BLaER1 (cell line): ENCODE measurements at regions not wholly inside any gene's neighbourhood (a gene's known extent, or its start where the extent isn't known, plus 50 kb on each side); places are given as distances from the start of the nearest gene placed in this dataset.

Experiments used
- H3K27ac ChIP-seq: shearing (Covaris generic); formaldehyde crosslinking; 2 replicates; pipeline ENCODE4 v1.8.1; 2022
- H3K27me3 ChIP-seq: shearing (Covaris generic); formaldehyde crosslinking; 2 replicates; pipeline ENCODE4 v1.8.1; 2022
- H3K36me3 ChIP-seq: shearing (Covaris generic); formaldehyde crosslinking; 2 replicates; pipeline ENCODE4 v1.8.1; 2022
- H3K4me1 ChIP-seq: shearing (Covaris generic); formaldehyde crosslinking; 2 replicates; pipeline ENCODE4 v1.8.1; 2022
- H3K4me2 ChIP-seq: shearing (Covaris generic); formaldehyde crosslinking; 2 replicates; pipeline ENCODE4 v1.8.1; 2022
- H3K4me3 ChIP-seq: shearing (Covaris generic); formaldehyde crosslinking; 2 replicates; pipeline ENCODE4 v1.8.1; 2022
- H3K9ac ChIP-seq: shearing (Covaris generic); formaldehyde crosslinking; 2 replicates; pipeline ENCODE4 v1.8.1; 2022
- H3K9me3 ChIP-seq: shearing (Covaris generic); formaldehyde crosslinking; 2 replicates; pipeline ENCODE4 v1.8.1; 2022
- H4K20me1 ChIP-seq: shearing (Covaris generic); formaldehyde crosslinking; 2 replicates; pipeline ENCODE4 v1.8.1; 2022
- Cebpa-rat ChIP-seq: shearing (Covaris generic); IDR thresholded peaks from 2 replicates; pipeline ENCODE4 v1.8.1; 2022

GRCh38 chr3:159872374-159873109, 116.1 kb upstream of the IL12A start:
- no peak overlapping the region for H3K4me2 ChIP-seq
- no peaks in the 10 kb centered on the region for H3K4me1 ChIP-seq
- H4K20me1 ChIP-seq = no peaks in the 10 kb centered on the region
- no peaks in the 10 kb centered on the region for H3K36me3 ChIP-seq
- no peak overlapping the region for H3K27ac ChIP-seq
- TF ChIP-seq Cebpa-rat = no peak
- H3K9me3 ChIP-seq = no peaks in the 10 kb centered on the region
- no peak overlapping the region for H3K9ac ChIP-seq
- H3K27me3 ChIP-seq = no peaks in the 10 kb centered on the region
- no peak overlapping the region for H3K4me3 ChIP-seq

- Histone ChIP-seq H3K27me3 (no peaks in the 10 kb centered on the region), H3K27ac (no peak overlapping the region), H3K4me1 (no peaks in the 10 kb centered on the region), H3K9me3 (no peaks in the 10 kb centered on the region), H4K20me1 (no peaks in the 10 kb centered on the region), H3K36me3 (no peaks in the 10 kb centered on the region), H3K4me3 (no peak overlapping the region), H3K9ac (no peak overlapping the region), H3K4me2 (no peak overlapping the region)
- TF ChIP-seq Cebpa-rat = no peak
Observed at GRCh38 chr3:159875116-159875515, 113.5 kb upstream of the IL12A start.

- Histone ChIP-seq H3K36me3 (no peaks in the 10 kb centered on the region), H3K9me3 (no peaks in the 10 kb centered on the region), H3K27me3 (no peaks in the 10 kb centered on the region), H3K9ac (no peak overlapping the region), H4K20me1 (no peaks in the 10 kb centered on the region), H3K27ac (no peak overlapping the region), H3K4me2 (no peak overlapping the region), H3K4me3 (no peak overlapping the region), H3K4me1 (no peaks in the 10 kb centered on the region; the same call in 1 of the 2 replicates)
- no peak for TF ChIP-seq Cebpa-rat
Observed at GRCh38 chr3:159877924-159878323, 110.7 kb upstream of the IL12A start.

- H3K36me3 ChIP-seq = no peaks in the 10 kb centered on the region
- H3K4me3 ChIP-seq = no peak overlapping the region
- no peaks in the 10 kb centered on the region for H3K9me3 ChIP-seq
- H3K27me3 ChIP-seq = no peaks in the 10 kb centered on the region
- no peak for TF ChIP-seq Cebpa-rat
- H3K27ac ChIP-seq = no peak overlapping the region
- no peak overlapping the region for H3K9ac ChIP-seq
- H4K20me1 ChIP-seq = no peaks in the 10 kb centered on the region
- no peak overlapping the region for H3K4me2 ChIP-seq
- H3K4me1 ChIP-seq = peaks cover 6% of the 10 kb centered on the region; the same call in 1 of the 2 replicates
Observed at GRCh38 chr3:159879146-159879545, 109.5 kb upstream of the IL12A start.

GRCh38 chr3:159879598-159879997, 109.0 kb upstream of the IL12A start:
- no peak overlapping the region for H3K4me3 ChIP-seq
- H3K27me3 ChIP-seq = no peaks in the 10 kb centered on the region
- no peak overlapping the region for H3K4me2 ChIP-seq
- peaks cover 6% of the 10 kb centered on the region; the same call in 1 of the 2 replicates for H3K4me1 ChIP-seq
- no peaks in the 10 kb centered on the region for H3K36me3 ChIP-seq
- H3K9ac ChIP-seq = no peak overlapping the region
- TF ChIP-seq Cebpa-rat = no peak
- H4K20me1 ChIP-seq = no peaks in the 10 kb centered on the region
- H3K9me3 ChIP-seq = no peaks in the 10 kb centered on the region
- no peak overlapping the region for H3K27ac ChIP-seq

GRCh38 chr3:159881208-159881607, 107.4 kb upstream of the IL12A start:
- peaks cover 6% of the 10 kb centered on the region; the same call in 1 of the 2 replicates for H3K4me1 ChIP-seq
- no peaks in the 10 kb centered on the region for H4K20me1 ChIP-seq
- TF ChIP-seq Cebpa-rat = no peak
- no peak overlapping the region for H3K9ac ChIP-seq
- no peaks in the 10 kb centered on the region for H3K9me3 ChIP-seq
- H3K27ac ChIP-seq = no peak overlapping the region
- H3K4me3 ChIP-seq = no peak overlapping the region
- no peaks in the 10 kb centered on the region for H3K36me3 ChIP-seq
- no peaks in the 10 kb centered on the region for H3K27me3 ChIP-seq
- no peak overlapping the region for H3K4me2 ChIP-seq

GRCh38 chr3:159881828-159882309, 106.8 kb upstream of the IL12A start:
- H3K4me2 ChIP-seq = no peak overlapping the region
- no peak for TF ChIP-seq Cebpa-rat
- no peak overlapping the region for H3K9ac ChIP-seq
- H3K27me3 ChIP-seq = no peaks in the 10 kb centered on the region
- H4K20me1 ChIP-seq = no peaks in the 10 kb centered on the region
- no peaks in the 10 kb centered on the region for H3K36me3 ChIP-seq
- H3K4me3 ChIP-seq = no peak overlapping the region
- H3K9me3 ChIP-seq = no peaks in the 10 kb centered on the region
- no peak overlapping the region for H3K27ac ChIP-seq
- H3K4me1 ChIP-seq = peaks cover 6% of the 10 kb centered on the region; the same call in 1 of the 2 replicates

- no peak for TF ChIP-seq Cebpa-rat
- H3K9me3 ChIP-seq = no peaks in the 10 kb centered on the region
- H3K27ac ChIP-seq = no peak overlapping the region
- no peak overlapping the region for H3K9ac ChIP-seq
- no peaks in the 10 kb centered on the region for H3K36me3 ChIP-seq
- no peaks in the 10 kb centered on the region for H4K20me1 ChIP-seq
- H3K27me3 ChIP-seq = no peaks in the 10 kb centered on the region
- H3K4me3 ChIP-seq = no peak overlapping the region
- peaks cover 6% of the 10 kb centered on the region; the same call in 1 of the 2 replicates for H3K4me1 ChIP-seq
- H3K4me2 ChIP-seq = no peak overlapping the region
Observed at GRCh38 chr3:159882367-159882766, 106.3 kb upstream of the IL12A start.

GRCh38 chr3:159882790-159883779, 105.5 kb upstream of the IL12A start:
- Histone ChIP-seq H4K20me1 (no peaks in the 10 kb centered on the region), H3K27ac (no peak overlapping the region), H3K36me3 (no peaks in the 10 kb centered on the region), H3K4me1 (peaks cover 6% of the 10 kb centered on the region; the same call in 1 of the 2 replicates), H3K4me3 (no peak overlapping the region), H3K27me3 (no peaks in the 10 kb centered on the region), H3K9me3 (no peaks in the 10 kb centered on the region), H3K9ac (no peak overlapping the region), H3K4me2 (no peak overlapping the region)
- TF ChIP-seq Cebpa-rat = no peak
